ENCODE measurements at regions not wholly inside any gene's neighbourhood (a gene's known extent, or its start where the extent isn't known, plus 50 kb on each side); places are given as distances from the start of the nearest gene placed in this dataset.

DNA sequence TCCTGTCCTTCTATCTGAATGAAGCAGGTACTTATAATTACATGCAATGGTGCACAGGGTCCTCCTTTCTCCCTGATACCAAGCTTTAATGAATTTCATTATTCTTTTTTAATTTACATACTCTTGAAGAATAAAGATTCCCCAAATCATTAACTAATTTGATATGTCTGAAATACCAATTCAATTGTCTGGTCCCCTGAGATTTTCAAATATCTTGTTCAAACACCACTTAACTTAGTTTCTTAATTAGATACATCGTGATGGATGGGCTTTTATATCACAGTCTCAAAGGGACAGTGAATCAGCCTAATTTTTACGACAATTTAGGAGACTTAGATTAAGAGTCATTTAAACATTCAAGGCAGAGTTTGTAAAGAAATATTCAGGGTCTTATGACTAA lies 1054.6 kb downstream of the PLA2G4A start:
- H3K4me3 ChIP-seq (ENCODE audit: low read length): no peak overlapping the region
- no peaks in the 10 kb centered on the region for H3K27me3 ChIP-seq (ENCODE audit: control insufficient read depth in 1 of 2, insufficient read depth in 2 of 2, low read length in 2 of 2)
- H3K4me1 ChIP-seq (ENCODE audit: insufficient read depth, low read length): no peaks in the 10 kb centered on the region
- Mint-ChIP-seq H3K4me3 (no peak overlapping the region), H3K9me3 (no peaks in the 10 kb centered on the region), H3K27ac (no peak overlapping the region), H3K27me3 (no peaks in the 10 kb centered on the region), H3K4me1 (ENCODE audit: low read depth) (no peaks in the 10 kb centered on the region), H3K36me3 (ENCODE audit: low read depth) (no peaks in the 10 kb centered on the region)
- DNase-seq (no peak), ATAC-seq (ENCODE audit: poor library complexity) (no peak)
- H3K27ac ChIP-seq (ENCODE audit: low read depth in 1 of 2, low read length in 2 of 2): no peak overlapping the region
- no peaks in the 10 kb centered on the region for H3K36me3 ChIP-seq (ENCODE audit: insufficient read depth, low read length)
- H3K9me3 ChIP-seq (ENCODE audit: control insufficient read depth in 1 of 2, insufficient read depth in 1 of 2, low read length in 2 of 2): no peaks in the 10 kb centered on the region
- intact Hi-C loops (cut with DNase I, micrococcal nuclease): no loop called here
- ChIA-PET CTCF (no interaction called here), POLR2A (no interaction called here)
- no peak for TF ChIP-seq CTCF (IDR thresholded peaks at IDR 0.05)

- peaks cover 5% of the 10 kb centered on the region for H3K9me3 Mint-ChIP-seq
- no peak for TF ChIP-seq CTCF (IDR thresholded peaks at IDR 0.05)
- intact Hi-C loops (cut with DNase I, micrococcal nuclease): no loop called here
- no peaks in the 10 kb centered on the region for H3K36me3 Mint-ChIP-seq (ENCODE audit: low read depth)
- H3K27me3 Mint-ChIP-seq: no peaks in the 10 kb centered on the region
- no peak for ATAC-seq (ENCODE audit: poor library complexity)
- Histone ChIP-seq H3K9me3 (ENCODE audit: control insufficient read depth in 1 of 2, insufficient read depth in 1 of 2, low read length in 2 of 2) (no peaks in the 10 kb centered on the region), H3K27me3 (ENCODE audit: control insufficient read depth in 1 of 2, insufficient read depth in 2 of 2, low read length in 2 of 2) (no peaks in the 10 kb centered on the region), H3K27ac (ENCODE audit: low read depth in 1 of 2, low read length in 2 of 2) (no peak overlapping the region), H3K4me1 (ENCODE audit: insufficient read depth, low read length) (no peaks in the 10 kb centered on the region), H3K36me3 (ENCODE audit: insufficient read depth, low read length) (no peaks in the 10 kb centered on the region), H3K4me3 (ENCODE audit: low read length) (no peak overlapping the region)
- no peak overlapping the region for H3K4me3 Mint-ChIP-seq
- H3K27ac Mint-ChIP-seq: no peak overlapping the region
- H3K4me1 Mint-ChIP-seq (ENCODE audit: low read depth): no peaks in the 10 kb centered on the region
- POLR2A ChIA-PET: no interaction called here
- DNase-seq: no peak
- CTCF ChIA-PET: no interaction called here
These were observed 1063.4 kb downstream of the PLA2G4A start for GRCh38 chr1:187891993-187892682.

- Mint-ChIP-seq H3K36me3 (ENCODE audit: low read depth) (no peaks in the 10 kb centered on the region), H3K9me3 (peaks cover 5% of the 10 kb centered on the region), H3K4me3 (no peak overlapping the region), H3K27me3 (no peaks in the 10 kb centered on the region), H3K4me1 (ENCODE audit: low read depth) (no peaks in the 10 kb centered on the region), H3K27ac (no peak overlapping the region)
- H3K9me3 ChIP-seq (ENCODE audit: control insufficient read depth in 1 of 2, insufficient read depth in 1 of 2, low read length in 2 of 2): no peaks in the 10 kb centered on the region
- H3K27me3 ChIP-seq (ENCODE audit: control insufficient read depth in 1 of 2, insufficient read depth in 2 of 2, low read length in 2 of 2): no peaks in the 10 kb centered on the region
- ChIA-PET POLR2A (no interaction called here), CTCF (no interaction called here)
- no peak for DNase-seq
- no peaks in the 10 kb centered on the region for H3K36me3 ChIP-seq (ENCODE audit: insufficient read depth, low read length)
- H3K27ac ChIP-seq (ENCODE audit: low read depth in 1 of 2, low read length in 2 of 2): no peak overlapping the region
- intact Hi-C loops (cut with DNase I, micrococcal nuclease): no loop called here
- ATAC-seq (ENCODE audit: poor library complexity): no peak
- H3K4me3 ChIP-seq (ENCODE audit: low read length): no peak overlapping the region
- H3K4me1 ChIP-seq (ENCODE audit: insufficient read depth, low read length): no peaks in the 10 kb centered on the region
- no peak for TF ChIP-seq CTCF (IDR thresholded peaks at IDR 0.05)
These were observed 1063.9 kb downstream of the PLA2G4A start for GRCh38 chr1:187892683-187893039.
